Uterus (tissue), 2 donors: ENCODE measurements at regions not wholly inside any gene's neighbourhood (a gene's known extent, or its start where the extent isn't known, plus 50 kb on each side); places are given as distances from the start of the nearest gene placed in this dataset.

Source experiments
- POLR2A ChIP-seq, 2 donors: fragments of 450-650 bp; IDR thresholded peaks; one replicate each; pipeline ENCODE4 v1.6.1; 2016; ENCODE audit warnings: antibody characterized with exemption in 2 of 2, mild to moderate bottlenecking in 1 of 2, moderate library complexity in 1 of 2
- TF ChIP-seq, protein P1 (sequence below), 4 experiments: fragments of 200-600 bp in 2 of 4; fragments of 450-650 bp in 2 of 4; sonication (generic) in 2 of 4; IDR thresholded peaks; one replicate each; pipeline ENCODE4 v1.5.1; 2016 to 2019; ENCODE audit warnings: antibody characterized with exemption in 4 of 4, mild to moderate bottlenecking in 2 of 4, moderate library complexity in 1 of 4

DNA sequence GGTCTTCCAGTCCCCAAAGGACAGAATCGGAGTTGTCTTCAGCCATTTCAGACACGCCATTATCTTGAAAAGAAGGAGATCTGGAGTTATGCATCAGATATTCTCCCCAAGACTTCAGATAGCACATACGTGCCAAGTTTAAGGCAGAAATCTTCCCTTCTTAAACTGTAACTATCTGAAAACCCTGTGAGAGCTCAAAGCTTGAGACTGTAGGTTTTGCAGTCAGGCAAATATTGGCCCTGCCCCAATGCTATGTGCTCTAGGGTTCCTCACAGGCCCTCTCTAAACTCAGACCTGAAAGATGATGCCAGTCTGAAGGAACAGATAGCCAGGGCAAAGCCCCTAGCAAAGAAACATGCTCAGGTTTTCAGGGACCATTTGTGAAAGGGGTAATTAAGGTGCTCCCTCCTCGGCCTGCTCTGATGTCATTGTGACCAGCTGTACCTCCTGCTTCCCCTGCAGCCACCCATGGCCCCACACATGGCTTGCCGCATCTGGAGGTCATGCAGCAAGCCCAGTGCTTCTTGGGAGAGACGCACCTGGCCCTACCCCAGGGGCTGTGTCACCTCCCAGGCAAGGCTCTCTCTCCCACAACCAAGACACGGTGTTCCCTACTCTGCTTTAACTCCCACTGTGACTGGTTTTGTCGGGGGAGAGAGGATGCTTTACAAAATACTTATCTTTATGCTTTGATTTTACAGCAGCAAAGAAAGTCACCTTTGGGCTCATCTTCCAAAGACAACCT lies 53.4 kb upstream of the POMGNT2 start:
- TF ChIP-seq POLR2A (IDR thresholded peaks at IDR 0.05), result no peak
- TF ChIP-seq, protein P1, sequence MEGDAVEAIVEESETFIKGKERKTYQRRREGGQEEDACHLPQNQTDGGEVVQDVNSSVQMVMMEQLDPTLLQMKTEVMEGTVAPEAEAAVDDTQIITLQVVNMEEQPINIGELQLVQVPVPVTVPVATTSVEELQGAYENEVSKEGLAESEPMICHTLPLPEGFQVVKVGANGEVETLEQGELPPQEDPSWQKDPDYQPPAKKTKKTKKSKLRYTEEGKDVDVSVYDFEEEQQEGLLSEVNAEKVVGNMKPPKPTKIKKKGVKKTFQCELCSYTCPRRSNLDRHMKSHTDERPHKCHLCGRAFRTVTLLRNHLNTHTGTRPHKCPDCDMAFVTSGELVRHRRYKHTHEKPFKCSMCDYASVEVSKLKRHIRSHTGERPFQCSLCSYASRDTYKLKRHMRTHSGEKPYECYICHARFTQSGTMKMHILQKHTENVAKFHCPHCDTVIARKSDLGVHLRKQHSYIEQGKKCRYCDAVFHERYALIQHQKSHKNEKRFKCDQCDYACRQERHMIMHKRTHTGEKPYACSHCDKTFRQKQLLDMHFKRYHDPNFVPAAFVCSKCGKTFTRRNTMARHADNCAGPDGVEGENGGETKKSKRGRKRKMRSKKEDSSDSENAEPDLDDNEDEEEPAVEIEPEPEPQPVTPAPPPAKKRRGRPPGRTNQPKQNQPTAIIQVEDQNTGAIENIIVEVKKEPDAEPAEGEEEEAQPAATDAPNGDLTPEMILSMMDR (IDR thresholded peaks at IDR 0.05), result no peak
